Liver (tissue), 8 donors: ENCODE measurements at regions not wholly inside any gene's neighbourhood (a gene's known extent, or its start where the extent isn't known, plus 50 kb on each side); places are given as distances from the start of the nearest gene placed in this dataset.

Source experiments
- DNase-seq: peaks from one replicate; pipeline ENCODE4 v3.0.0-alpha.2; 2017; ENCODE audit warnings: low spot score
- H3K27ac ChIP-seq, 2 donors: one replicate each; pipeline ENCODE4 v1.7.0; 2013; ENCODE audit warnings: inconsistent platforms in 2 of 2, low read length in 2 of 2, control low read depth in 1 of 2, low read depth in 1 of 2, mild to moderate bottlenecking in 1 of 2
- H3K27me3 ChIP-seq, 4 donors: one replicate each; pipeline versions ENCODE4 v1.6.1 to v1.7.0; 2013; ENCODE audit warnings: low read length in 3 of 4, inconsistent platforms in 1 of 4, mild to moderate bottlenecking in 1 of 4, moderate library complexity in 1 of 4; ENCODE audit not compliant: control insufficient read depth in 4 of 4, insufficient read depth in 4 of 4
- H3K36me3 ChIP-seq, 4 donors: one replicate each; pipeline versions ENCODE4 v1.6.1 to v1.7.0; 2013; ENCODE audit warnings: low read length in 3 of 4, mild to moderate bottlenecking in 3 of 4, low read depth in 1 of 4, moderate library complexity in 1 of 4; ENCODE audit not compliant: control insufficient read depth in 4 of 4, insufficient read depth in 3 of 4
- H3K4me1 ChIP-seq, 4 donors: one replicate each; pipeline versions ENCODE4 v1.6.1 to v1.7.0; 2013; ENCODE audit warnings: low read length in 3 of 4, mild to moderate bottlenecking in 3 of 4, moderate library complexity in 1 of 4; ENCODE audit not compliant: control insufficient read depth in 4 of 4, insufficient read depth in 4 of 4
- H3K4me3 ChIP-seq, 3 donors: one replicate each; pipeline versions ENCODE4 v1.6.1 to v1.7.0; 2013; ENCODE audit warnings: low read length in 3 of 3, control low read depth in 1 of 3, low read depth in 1 of 3, mild to moderate bottlenecking in 1 of 3
- H3K9ac ChIP-seq, 2 donors: one replicate each; pipeline ENCODE4 v1.7.0; 2013; ENCODE audit warnings: low read length in 2 of 2, mild to moderate bottlenecking in 2 of 2, moderate library complexity in 2 of 2, control low read depth in 1 of 2, low read depth in 1 of 2
- H3K9me3 ChIP-seq, 4 donors: one replicate each; pipeline versions ENCODE4 v1.6.1 to v1.7.0; 2013; ENCODE audit warnings: low read length in 3 of 4; ENCODE audit not compliant: control insufficient read depth in 4 of 4
- ATF3 ChIP-seq: IDR thresholded peaks from 2 replicates; pipeline ENCODE4 v1.6.1; 2016; ENCODE audit warnings: antibody characterized with exemption
- CTCF ChIP-seq: fragments of 150-350 bp; IDR thresholded peaks from 2 replicates; pipeline ENCODE4 v1.5.1; 2017; ENCODE audit warnings: improper control_type of control experiment, low read depth, low read length; ENCODE audit not compliant: missing input control
- EGR1 ChIP-seq, 2 donors: IDR thresholded peaks; 2 replicates each; pipeline ENCODE4 v1.6.1; 2016 to 2018; ENCODE audit warnings: antibody characterized with exemption in 2 of 2, low read depth in 2 of 2
- FOXA1 ChIP-seq: IDR thresholded peaks from 2 replicates; pipeline ENCODE4 v1.6.1; 2016; ENCODE audit warnings: antibody characterized with exemption
- FOXA2 ChIP-seq: IDR thresholded peaks from 2 replicates; pipeline ENCODE4 v1.6.1; 2016; ENCODE audit warnings: antibody characterized with exemption
- GABPA ChIP-seq, 2 donors: IDR thresholded peaks in 1 of 2; conservative IDR thresholded peaks in 1 of 2; 2 replicates each; pipeline ENCODE4 v1.6.1; 2016; ENCODE audit warnings: antibody characterized with exemption in 2 of 2, mild to moderate bottlenecking in 1 of 2, moderate library complexity in 1 of 2
- HNF4A ChIP-seq, 2 donors: conservative IDR thresholded peaks; 2 replicates each; pipeline ENCODE4 v1.6.1; 2016; ENCODE audit warnings: antibody characterized with exemption in 2 of 2, mild to moderate bottlenecking in 2 of 2
- HNF4G ChIP-seq: IDR thresholded peaks from 2 replicates; pipeline ENCODE4 v1.6.1; 2016; ENCODE audit warnings: antibody characterized with exemption
- JUND ChIP-seq, 2 donors: IDR thresholded peaks; 2 replicates each; pipeline ENCODE4 v1.6.1; 2016; ENCODE audit warnings: antibody characterized with exemption in 2 of 2
- MAX ChIP-seq: IDR thresholded peaks from 2 replicates; pipeline ENCODE4 v1.6.1; 2016; ENCODE audit warnings: antibody characterized with exemption
- NR2F2 ChIP-seq: IDR thresholded peaks from 2 replicates; pipeline ENCODE4 v1.6.1; 2016; ENCODE audit warnings: antibody characterized with exemption
- RAD21 ChIP-seq, 2 donors: IDR thresholded peaks; 2 replicates each; pipeline ENCODE4 v1.6.1; 2016; ENCODE audit warnings: antibody characterized with exemption in 2 of 2, mild to moderate bottlenecking in 2 of 2
- REST ChIP-seq: IDR thresholded peaks from 2 replicates; pipeline ENCODE4 v1.6.1; 2016; ENCODE audit warnings: antibody characterized with exemption, mild to moderate bottlenecking
- RXRA ChIP-seq, 2 donors: IDR thresholded peaks; 2 replicates each; pipeline ENCODE4 v1.6.1; 2017 to 2018; ENCODE audit warnings: antibody characterized with exemption in 2 of 2, mild to moderate bottlenecking in 1 of 2
- SP1 ChIP-seq: IDR thresholded peaks from 2 replicates; pipeline ENCODE4 v1.6.1; 2018; ENCODE audit warnings: antibody characterized with exemption, mild to moderate bottlenecking
- TAF1 ChIP-seq: conservative IDR thresholded peaks from 2 replicates; pipeline ENCODE4 v1.6.1; 2016; ENCODE audit warnings: antibody characterized with exemption, mild to moderate bottlenecking
- YY1 ChIP-seq: IDR thresholded peaks from 2 replicates; pipeline ENCODE4 v1.6.1; 2016; ENCODE audit warnings: antibody characterized with exemption, mild to moderate bottlenecking
- WGBS: extraction: QIAGEN DNeasy Blood & Tissue Kit; methylation state at CpG from one replicate; pipeline ENCODE4 v1.1.7; 2013; 5-methylcytosine and 5-hydroxymethylcytosine counted together
- donor health status: healthy.
- donor health status: healthy.
- donor health status: healthy.
- donor health status: healthy.
- donor health status: healthy.

- Histone ChIP-seq H3K4me1 (peaks cover 0 to 17% (median 8%) of the 10 kb centered on the region in 4 donors), H3K27ac (no peak overlapping the region), H3K9ac (no peak overlapping the region), H3K36me3 (no peaks in the 10 kb centered on the region), H3K27me3 (no peaks in the 10 kb centered on the region), H3K4me3 (no peak overlapping the region), H3K9me3 (no peaks in the 10 kb centered on the region)
- no peak for TF ChIP-seq GABPA (IDR thresholded peaks at IDR 0.05 in 1 of 2, conservative IDR thresholded peaks at IDR 0.05 in 1 of 2)
- no peak for TF ChIP-seq FOXA2
- TF ChIP-seq YY1 = no peak
- TF ChIP-seq MAX = no peak
- no peak for TF ChIP-seq ATF3
- TF ChIP-seq RXRA (IDR thresholded peaks at IDR 0.05) = no peak
- TF ChIP-seq TAF1 = no peak
- TF ChIP-seq NR2F2 = no peak
- no peak for TF ChIP-seq RAD21 (IDR thresholded peaks at IDR 0.05)
- TF ChIP-seq JUND (IDR thresholded peaks at IDR 0.05) = no peak
- TF ChIP-seq HNF4A (conservative IDR thresholded peaks at IDR 0.05) = no peak
- TF ChIP-seq FOXA1 = no peak
- DNase-seq = no peak
- WGBS = 92% methylated on average over 2 of the region's 2 CpGs
These were observed 185.5 kb upstream of the STS start for GRCh38 chrX:6962006-6962355.

DNA sequence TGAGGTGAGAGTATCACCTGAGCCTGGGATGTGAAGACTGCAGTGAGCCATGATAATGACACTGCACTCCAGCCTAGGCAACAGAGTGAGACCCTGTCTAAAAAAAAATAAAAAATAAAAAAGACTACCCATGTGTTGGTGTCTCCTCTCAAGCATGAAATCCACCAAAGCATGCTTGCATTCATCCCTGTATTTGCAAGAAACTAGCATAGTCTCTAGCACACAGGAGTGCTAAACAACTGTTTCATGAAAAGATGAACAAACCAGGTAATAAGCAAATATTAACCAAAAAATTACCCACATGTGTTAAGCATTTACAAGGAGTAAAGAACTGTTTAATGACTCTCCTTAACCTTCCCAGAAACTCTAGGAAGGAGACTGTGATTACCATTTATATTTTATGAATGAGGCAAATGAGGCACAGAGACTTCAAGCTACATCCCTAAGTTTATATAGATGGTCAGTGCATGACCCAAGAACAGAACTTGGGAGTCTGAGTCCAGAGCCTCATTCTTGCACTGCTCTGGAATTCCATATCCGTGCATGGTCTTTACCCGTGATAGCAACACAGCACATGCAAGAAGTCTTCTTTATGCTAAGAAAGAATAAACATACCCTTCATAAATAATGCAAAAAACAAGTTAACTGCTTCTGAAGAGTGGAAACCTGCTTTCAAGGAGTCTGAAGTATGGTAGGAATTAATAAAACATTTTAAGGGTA, 186.1 kb upstream of the STS start:
- no peaks in the 10 kb centered on the region for H3K36me3 ChIP-seq
- no peak overlapping the region for H3K27ac ChIP-seq
- peaks cover 0 to 12% (median 8%) of the 10 kb centered on the region in 4 donors for H3K4me1 ChIP-seq
- H3K9ac ChIP-seq = no peak overlapping the region
- DNase-seq = no peak
- WGBS = 88% methylated on average over 2 of the region's 2 CpGs
- no peak for TF ChIP-seq JUND (IDR thresholded peaks at IDR 0.05)
- TF ChIP-seq ATF3 = no peak
- TF ChIP-seq FOXA1 = no peak
- TF ChIP-seq RAD21 (IDR thresholded peaks at IDR 0.05) = no peak
- no peak for TF ChIP-seq CTCF
- TF ChIP-seq HNF4G = no peak
- no peak for TF ChIP-seq GABPA (IDR thresholded peaks at IDR 0.05 in 1 of 2, conservative IDR thresholded peaks at IDR 0.05 in 1 of 2)
- TF ChIP-seq MAX = no peak
- no peak for TF ChIP-seq NR2F2
- no peak for TF ChIP-seq YY1
- TF ChIP-seq HNF4A (conservative IDR thresholded peaks at IDR 0.05) = no peak
- TF ChIP-seq TAF1 = no peak
- TF ChIP-seq SP1 = no peak
- TF ChIP-seq FOXA2 = no peak
- no peak overlapping the region for H3K4me3 ChIP-seq
- H3K27me3 ChIP-seq = no peaks in the 10 kb centered on the region
- H3K9me3 ChIP-seq = no peaks in the 10 kb centered on the region

DNA sequence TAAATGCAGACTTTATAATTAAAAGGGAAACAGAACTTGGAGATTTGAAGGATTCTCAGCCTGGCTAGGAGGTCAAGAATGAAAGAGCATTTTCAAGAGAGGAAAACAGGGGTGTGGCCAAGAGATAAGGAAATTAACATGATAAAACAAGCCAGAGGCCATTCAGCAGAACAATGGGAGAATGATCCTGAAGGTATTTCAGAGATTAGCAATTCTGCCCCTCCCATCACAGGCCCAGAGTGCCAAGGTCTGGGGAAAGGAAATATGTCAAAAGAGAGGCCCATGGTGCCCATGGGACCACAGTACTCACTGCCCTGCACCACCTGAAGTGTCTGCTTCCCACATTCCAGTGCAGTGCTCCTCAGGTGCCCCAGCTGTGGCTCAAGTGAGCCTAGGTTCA, 188.5 kb upstream of the STS start:
- H3K27ac ChIP-seq = no peak overlapping the region
- no peak overlapping the region for H3K9ac ChIP-seq
- no peak for DNase-seq
- TF ChIP-seq YY1 = no peak
- TF ChIP-seq FOXA1 = no peak
- no peak for TF ChIP-seq REST
- TF ChIP-seq CTCF = no peak
- TF ChIP-seq JUND (IDR thresholded peaks at IDR 0.05) = no peak
- TF ChIP-seq TAF1 = no peak
- TF ChIP-seq SP1 = no peak
- TF ChIP-seq EGR1 (IDR thresholded peaks at IDR 0.05; ENCODE audit: low read depth in 2 of 2) = no peak
- no peak for TF ChIP-seq HNF4G
- no peak for TF ChIP-seq MAX

More for the DNA sequence above, 188.5 kb upstream of the STS start:
- Histone ChIP-seq H3K27me3 (no peaks in the 10 kb centered on the region), H3K4me1 (no peaks in the 10 kb centered on the region), H3K4me3 (no peak overlapping the region), H3K36me3 (no peaks in the 10 kb centered on the region), H3K9me3 (no peaks in the 10 kb centered on the region)
